D721Med (cell line): ENCODE measurements at regions not wholly inside any gene's neighbourhood (a gene's known extent, or its start where the extent isn't known, plus 50 kb on each side); places are given as distances from the start of the nearest gene placed in this dataset.
"Not testable (repeated sequence)": the region's sequence is repeated elsewhere in the genome, so short reads cannot be mapped to it uniquely, and the experiment has no call there.

Experiments used
- DNase-seq: peaks from one replicate; pipeline ENCODE4 v3.0.0; 2011; ENCODE audit warnings: low spot score; ENCODE audit not compliant: insufficient read length
- FAIRE-seq: peaks from 2 replicates; lab custom pipeline; 2011; peaks lifted over from hg19 to GRCh38; lab: Jason Lieb, UNC
- TF ChIP-seq, protein P1 (sequence below): IDR thresholded peaks from 2 replicates; pipeline ENCODE4 v1.5.1; 2012; ENCODE audit warnings: mild to moderate bottlenecking, control low read depth; ENCODE audit not compliant: insufficient read depth; ENCODE audit errors: missing control alignments

DNA sequence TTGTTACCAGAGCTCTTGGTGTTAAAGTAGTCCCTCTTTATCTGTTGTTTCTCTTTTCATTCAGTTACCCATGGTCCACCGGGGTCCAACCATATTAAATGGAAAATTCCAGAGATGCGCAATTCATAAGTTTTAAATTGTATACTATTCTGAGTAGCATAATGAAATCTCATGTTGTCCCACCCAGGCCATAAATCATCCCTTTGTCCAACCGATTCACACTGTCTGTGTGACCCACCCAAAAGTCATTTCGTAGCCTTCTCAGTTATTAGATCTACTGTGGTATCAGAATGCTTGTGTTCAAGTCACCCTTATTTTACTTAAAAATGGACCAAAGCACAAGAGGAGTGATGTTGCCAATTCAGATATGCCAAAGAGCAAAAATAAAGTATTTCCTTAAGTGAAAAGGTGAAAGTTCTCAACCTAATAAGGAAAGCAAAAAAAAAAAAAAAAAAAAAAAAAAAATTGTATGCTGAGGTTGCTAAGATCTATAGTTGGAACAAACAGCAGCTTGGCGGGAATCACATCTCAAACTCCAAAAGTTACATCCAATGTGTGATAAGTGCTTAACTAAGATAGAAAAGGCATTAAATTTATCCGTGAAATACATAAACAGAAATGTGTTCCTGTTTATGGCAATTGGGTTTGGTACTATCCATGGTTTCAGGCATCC is 106.8 kb upstream of the GPBP1 start:
- no peak for FAIRE-seq
- DNase-seq, result no peak
- TF ChIP-seq, protein P1, sequence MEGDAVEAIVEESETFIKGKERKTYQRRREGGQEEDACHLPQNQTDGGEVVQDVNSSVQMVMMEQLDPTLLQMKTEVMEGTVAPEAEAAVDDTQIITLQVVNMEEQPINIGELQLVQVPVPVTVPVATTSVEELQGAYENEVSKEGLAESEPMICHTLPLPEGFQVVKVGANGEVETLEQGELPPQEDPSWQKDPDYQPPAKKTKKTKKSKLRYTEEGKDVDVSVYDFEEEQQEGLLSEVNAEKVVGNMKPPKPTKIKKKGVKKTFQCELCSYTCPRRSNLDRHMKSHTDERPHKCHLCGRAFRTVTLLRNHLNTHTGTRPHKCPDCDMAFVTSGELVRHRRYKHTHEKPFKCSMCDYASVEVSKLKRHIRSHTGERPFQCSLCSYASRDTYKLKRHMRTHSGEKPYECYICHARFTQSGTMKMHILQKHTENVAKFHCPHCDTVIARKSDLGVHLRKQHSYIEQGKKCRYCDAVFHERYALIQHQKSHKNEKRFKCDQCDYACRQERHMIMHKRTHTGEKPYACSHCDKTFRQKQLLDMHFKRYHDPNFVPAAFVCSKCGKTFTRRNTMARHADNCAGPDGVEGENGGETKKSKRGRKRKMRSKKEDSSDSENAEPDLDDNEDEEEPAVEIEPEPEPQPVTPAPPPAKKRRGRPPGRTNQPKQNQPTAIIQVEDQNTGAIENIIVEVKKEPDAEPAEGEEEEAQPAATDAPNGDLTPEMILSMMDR, result no peak

- DNase-seq (no peak), FAIRE-seq (no peak)
- TF ChIP-seq, protein P1, result no peak
Measured at GRCh38 chr5:57067597-57067924, 106.3 kb upstream of the GPBP1 start.

DNA sequence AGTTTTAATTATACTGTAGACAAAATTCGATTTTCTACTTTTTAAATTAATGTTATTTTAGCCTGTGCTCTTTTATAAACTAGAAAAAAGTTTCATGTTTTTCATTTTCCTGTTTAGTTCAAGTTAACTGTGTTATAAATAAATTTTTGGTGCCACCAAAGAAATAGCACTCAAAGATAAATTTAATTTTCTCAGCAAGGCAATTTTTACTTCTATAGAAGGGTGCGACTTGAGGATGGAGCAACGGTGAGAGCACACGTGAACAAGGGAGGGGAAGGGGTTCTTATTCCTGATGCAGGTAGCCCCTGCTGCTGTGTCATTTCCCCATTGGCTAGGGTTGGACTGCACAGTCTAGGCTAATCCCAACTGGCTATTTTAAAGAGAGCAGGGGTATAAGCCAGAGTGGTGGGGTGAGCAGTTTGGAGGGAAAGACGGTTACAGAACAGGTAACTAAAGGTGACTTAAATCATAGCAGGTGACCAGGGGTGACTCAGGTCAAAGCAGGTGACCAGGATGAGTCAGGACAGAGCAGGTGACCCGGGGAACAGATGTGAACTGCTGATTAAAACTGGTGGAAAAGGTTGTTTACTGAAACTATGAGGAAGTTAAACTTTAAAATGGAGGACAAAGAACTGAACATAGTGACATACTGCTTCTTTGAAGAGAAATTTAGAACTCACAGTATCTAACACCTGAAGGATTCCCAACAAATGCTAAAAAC is 104.6 kb upstream of the GPBP1 start:
- TF ChIP-seq, protein P1, result no peak
- FAIRE-seq (no peak), DNase-seq (no peak)

DNA sequence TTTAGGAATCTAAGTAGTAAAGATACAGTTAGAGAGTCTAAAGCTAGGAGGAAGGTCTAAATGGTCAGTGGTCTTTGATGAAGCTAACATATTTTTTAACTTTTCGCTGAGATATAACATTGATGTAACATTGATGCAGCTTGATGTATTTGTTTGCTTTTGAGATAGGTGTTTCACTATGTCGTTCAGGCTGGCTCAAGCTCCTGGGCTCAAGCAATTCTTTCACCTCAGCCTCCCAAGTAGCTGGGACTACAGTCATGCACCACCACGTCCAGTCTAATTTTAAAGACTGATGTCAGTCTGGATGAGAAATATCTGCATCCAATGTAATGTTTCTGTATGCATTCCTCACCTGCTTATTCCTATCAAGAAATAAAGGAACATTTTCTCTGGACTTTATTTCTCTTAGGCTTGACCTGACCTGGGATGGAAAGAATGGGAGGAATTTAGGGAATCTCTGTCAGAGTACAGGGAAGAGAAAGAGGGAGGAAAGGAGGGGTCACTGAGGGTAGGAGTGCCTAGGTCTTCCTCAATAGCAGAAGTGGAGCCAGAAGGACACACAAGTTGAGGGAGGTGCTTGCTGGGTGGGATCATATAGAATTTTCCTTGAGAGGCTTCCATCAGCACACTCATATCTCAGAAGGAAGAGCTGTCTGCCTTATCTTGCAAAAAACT is 101.5 kb upstream of the GPBP1 start:
- no peak for FAIRE-seq
- DNase-seq, result no peak
- TF ChIP-seq, protein P1, result no peak

GRCh38 chr5:57082441-57083067 is 91.3 kb upstream of the GPBP1 start:
- TF ChIP-seq, protein P1, result peak; percentile 32
- DNase-seq, result no peak
- no peak for FAIRE-seq

DNA sequence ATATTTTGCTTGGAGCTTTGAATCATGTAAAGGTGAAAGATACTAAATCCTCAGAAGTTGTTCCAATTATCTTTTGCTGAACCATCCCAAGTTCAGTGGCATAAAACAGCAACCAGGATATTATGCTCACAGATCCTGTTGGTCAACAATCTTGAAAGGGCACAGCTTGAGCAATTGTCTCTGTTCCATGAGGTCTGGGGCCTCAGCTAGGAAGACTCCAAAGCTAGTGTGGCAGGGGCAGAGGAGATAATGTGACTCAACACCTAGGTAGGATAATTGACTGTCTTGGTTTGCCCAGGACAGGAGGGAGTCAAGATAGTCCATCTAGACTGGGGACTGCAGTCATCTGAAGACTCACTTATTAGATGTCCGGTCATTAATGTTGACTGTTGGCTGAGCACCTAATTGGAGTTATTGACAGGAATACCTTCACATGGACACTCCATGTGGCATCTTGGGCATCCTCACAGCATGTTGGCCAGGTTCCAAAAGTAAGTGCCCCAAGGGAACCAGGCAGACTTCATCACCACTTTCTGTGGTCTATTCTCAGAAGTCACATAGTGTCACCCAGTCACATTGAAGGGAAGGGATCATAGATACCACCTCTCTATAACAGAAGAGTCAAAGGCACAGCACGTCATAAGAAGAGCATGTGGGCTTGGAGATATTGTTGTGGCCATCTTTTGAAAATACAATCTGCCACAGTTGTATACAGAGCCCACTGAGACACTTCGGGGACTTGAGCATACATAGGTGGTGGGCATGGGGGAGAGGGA is 88.4 kb upstream of the GPBP1 start:
- no peak for DNase-seq
- FAIRE-seq, result no peak
- TF ChIP-seq, protein P1, result no peak

GRCh38 chr5:57087947-57088346 is 85.9 kb upstream of the GPBP1 start:
- not testable (repeated sequence) for DNase-seq, FAIRE-seq
